ENCODE measurements at regions not wholly inside any gene's neighbourhood (a gene's known extent, or its start where the extent isn't known, plus 50 kb on each side); places are given as distances from the start of the nearest gene placed in this dataset.

GRCh38 chr7:94763268-94763667 lies 107.3 kb upstream of the SGCE start:
- TF ChIP-seq CTCF (IDR thresholded peaks at IDR 0.05) = no peak
- TF ChIP-seq TCF7L2 (IDR thresholded peaks at IDR 0.05; ENCODE audit: low read depth, low read length) = no peak
